Neural cell (in vitro differentiated cells): ENCODE measurements at regions not wholly inside any gene's neighbourhood (a gene's known extent, or its start where the extent isn't known, plus 50 kb on each side); places are given as distances from the start of the nearest gene placed in this dataset.

ENCODE experiments used
- H2AFZ ChIP-seq: fragments of 200-600, 300-800 bp; sonication (generic), shearing (Covaris generic); 2 replicates; pipeline ENCODE4 v1.6.0; 2014; ENCODE audit warnings: low read depth, mild to moderate bottlenecking, antibody characterized with exemption, low read length, moderate library complexity
- H3F3A ChIP-seq: fragments of 200-600 bp; shearing (Covaris generic); 2 replicates; pipeline ENCODE4 v1.6.1; 2016; ENCODE audit warnings: mild to moderate bottlenecking, moderate library complexity, mixed read lengths, antibody characterized with exemption, low read length; ENCODE audit not compliant: insufficient read depth, poor library complexity, severe bottlenecking
- H3K27ac ChIP-seq: fragments of 200-600, 300-800 bp; sonication (generic), shearing (Covaris generic); 2 replicates; pipeline ENCODE4 v1.5.1; 2014; ENCODE audit warnings: mild to moderate bottlenecking, low read length, moderate library complexity
- H3K27me3 ChIP-seq: fragments of 300-800, 200-600 bp; sonication (generic), shearing (Covaris generic); 2 replicates; pipeline ENCODE4 v1.6.0; 2014; ENCODE audit warnings: mild to moderate bottlenecking, low read depth, low read length, moderate library complexity; ENCODE audit not compliant: insufficient read depth
- H3K36me3 ChIP-seq: fragments of 300-800, 200-600 bp; sonication (generic), shearing (Covaris generic); 2 replicates; pipeline ENCODE4 v1.5.1; 2014; ENCODE audit warnings: mild to moderate bottlenecking, antibody characterized with exemption, low read length, moderate library complexity; ENCODE audit not compliant: insufficient read depth
- H3K4me2 ChIP-seq: fragments of 300-800, 200-600 bp; sonication (generic), shearing (Covaris generic); 2 replicates; pipeline ENCODE4 v1.6.0; 2014; ENCODE audit warnings: mild to moderate bottlenecking, low read length
- H3K4me3 ChIP-seq: fragments of 300-800, 200-600 bp; sonication (generic), shearing (Covaris generic); 2 replicates; pipeline ENCODE4 v1.5.1; 2014; ENCODE audit warnings: mild to moderate bottlenecking, low read length, moderate library complexity
- H3K79me2 ChIP-seq: fragments of 200-600 bp; shearing (Covaris generic); replicated peaks from 2 replicates; pipeline ENCODE4 v1.6.0; 2014; ENCODE audit warnings: mild to moderate bottlenecking, low read length, moderate library complexity; ENCODE audit not compliant: insufficient read depth
- H3K9ac ChIP-seq: fragments of 300-800, 200-600 bp; sonication (generic), shearing (Covaris generic); 2 replicates; pipeline ENCODE4 v1.6.1; 2016; ENCODE audit warnings: mild to moderate bottlenecking, low read length, mixed read lengths
- H3K9me2 ChIP-seq: fragments of 200-600 bp; shearing (Covaris generic); 2 replicates; pipeline ENCODE4 v1.6.1; 2016; ENCODE audit warnings: mild to moderate bottlenecking, low read length, mixed read lengths; ENCODE audit not compliant: insufficient read depth
- H3K9me3 ChIP-seq: fragments of 200-600, 300-800 bp; sonication (generic), shearing (Covaris generic); 2 replicates; pipeline ENCODE4 v1.6.1; 2016; ENCODE audit warnings: mild to moderate bottlenecking, mixed run types, low read length, moderate library complexity, mixed read lengths
- H4K20me1 ChIP-seq: fragments of 200-600 bp; shearing (Covaris generic); 2 replicates; pipeline ENCODE4 v1.6.1; 2016; ENCODE audit warnings: mild to moderate bottlenecking, mixed run types; ENCODE audit not compliant: insufficient read depth
- EP300 ChIP-seq: fragments of 450-650 bp; conservative IDR thresholded peaks from 2 replicates; pipeline ENCODE4 v1.6.1; 2014; ENCODE audit warnings: antibody characterized with exemption, mild to moderate bottlenecking, moderate library complexity; ENCODE audit not compliant: poor library complexity, severe bottlenecking
- EZH2 ChIP-seq: fragments of 200-600, 300-800 bp; shearing (Covaris generic), sonication (generic); IDR thresholded peaks from 2 replicates; pipeline ENCODE4 v1.6.1; 2014; ENCODE audit warnings: antibody characterized with exemption, low read length, borderline replicate concordance, mild to moderate bottlenecking; ENCODE audit not compliant: insufficient read depth, poor library complexity, severe bottlenecking
- MXI1 ChIP-seq: fragments of 450-650 bp; conservative IDR thresholded peaks from 2 replicates; pipeline ENCODE4 v1.6.1; 2014; ENCODE audit warnings: antibody characterized with exemption, mild to moderate bottlenecking; ENCODE audit not compliant: poor library complexity, severe bottlenecking
- POLR2AphosphoS5 ChIP-seq: IDR thresholded peaks from 2 replicates; pipeline ENCODE4 v1.6.1; 2012
- RAD21 ChIP-seq: fragments of 450-650 bp; conservative IDR thresholded peaks from 2 replicates; pipeline ENCODE4 v1.6.1; 2014; ENCODE audit warnings: antibody characterized with exemption, mild to moderate bottlenecking, moderate library complexity
- SMC3 ChIP-seq: fragments of 450-650 bp; conservative IDR thresholded peaks from 2 replicates; pipeline ENCODE4 v1.6.1; 2014; ENCODE audit warnings: antibody characterized with exemption, mild to moderate bottlenecking, moderate library complexity; ENCODE audit not compliant: poor library complexity
- TAF1 ChIP-seq: IDR thresholded peaks from 2 replicates; pipeline ENCODE4 v1.6.1; 2012; ENCODE audit warnings: low read depth
- TF ChIP-seq, protein P1 (sequence below): fragments of 450-650 bp; IDR thresholded peaks from 2 replicates; pipeline ENCODE4 v1.5.1; 2014; ENCODE audit warnings: antibody characterized with exemption, mild to moderate bottlenecking, moderate library complexity; ENCODE audit not compliant: poor library complexity, severe bottlenecking
- TF ChIP-seq, protein P2 (sequence below): IDR thresholded peaks from 2 replicates; pipeline ENCODE4 v1.6.1; 2012; ENCODE audit warnings: borderline replicate concordance

DNA sequence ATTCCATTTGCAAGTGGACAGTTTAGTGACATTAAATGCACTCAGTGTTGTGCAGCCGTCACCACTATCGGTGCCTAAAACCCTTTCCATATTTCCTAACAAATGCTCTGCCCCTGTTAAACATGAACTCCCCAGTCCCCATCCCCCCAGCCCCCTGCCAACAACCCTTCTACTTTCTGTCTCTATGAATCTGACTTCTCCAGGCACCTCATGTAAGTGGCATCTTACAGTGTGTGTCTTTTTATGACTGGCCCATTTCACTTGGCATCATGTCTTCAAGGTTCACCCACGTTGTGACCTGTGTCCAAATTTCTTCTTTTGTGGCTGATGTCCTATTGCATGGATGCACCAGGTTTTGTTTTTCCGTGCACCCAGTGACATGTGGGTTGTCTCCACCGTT lies 140.9 kb upstream of the GPC1 start:
- Histone ChIP-seq H4K20me1 (no peaks in the 10 kb centered on the region), H3F3A (no peaks in the 10 kb centered on the region), H3K27me3 (no peaks in the 10 kb centered on the region), H3K9me3 (no peaks in the 10 kb centered on the region), H3K4me2 (no peak overlapping the region), H3K36me3 (no peaks in the 10 kb centered on the region), H3K27ac (no peak overlapping the region), H3K9ac (no peak overlapping the region), H2AFZ (no peak overlapping the region), H3K9me2 (no peaks in the 10 kb centered on the region), H3K4me3 (no peak overlapping the region), H3K79me2 (no peaks in the 10 kb centered on the region)
- TF ChIP-seq MXI1 (no peak), RAD21 (no peak), SMC3 (no peak), EZH2 (no peak), POLR2AphosphoS5 (no peak), EP300 (no peak), TAF1 (no peak)
- TF ChIP-seq, protein P1, sequence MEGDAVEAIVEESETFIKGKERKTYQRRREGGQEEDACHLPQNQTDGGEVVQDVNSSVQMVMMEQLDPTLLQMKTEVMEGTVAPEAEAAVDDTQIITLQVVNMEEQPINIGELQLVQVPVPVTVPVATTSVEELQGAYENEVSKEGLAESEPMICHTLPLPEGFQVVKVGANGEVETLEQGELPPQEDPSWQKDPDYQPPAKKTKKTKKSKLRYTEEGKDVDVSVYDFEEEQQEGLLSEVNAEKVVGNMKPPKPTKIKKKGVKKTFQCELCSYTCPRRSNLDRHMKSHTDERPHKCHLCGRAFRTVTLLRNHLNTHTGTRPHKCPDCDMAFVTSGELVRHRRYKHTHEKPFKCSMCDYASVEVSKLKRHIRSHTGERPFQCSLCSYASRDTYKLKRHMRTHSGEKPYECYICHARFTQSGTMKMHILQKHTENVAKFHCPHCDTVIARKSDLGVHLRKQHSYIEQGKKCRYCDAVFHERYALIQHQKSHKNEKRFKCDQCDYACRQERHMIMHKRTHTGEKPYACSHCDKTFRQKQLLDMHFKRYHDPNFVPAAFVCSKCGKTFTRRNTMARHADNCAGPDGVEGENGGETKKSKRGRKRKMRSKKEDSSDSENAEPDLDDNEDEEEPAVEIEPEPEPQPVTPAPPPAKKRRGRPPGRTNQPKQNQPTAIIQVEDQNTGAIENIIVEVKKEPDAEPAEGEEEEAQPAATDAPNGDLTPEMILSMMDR: no peak
- TF ChIP-seq, protein P2, sequence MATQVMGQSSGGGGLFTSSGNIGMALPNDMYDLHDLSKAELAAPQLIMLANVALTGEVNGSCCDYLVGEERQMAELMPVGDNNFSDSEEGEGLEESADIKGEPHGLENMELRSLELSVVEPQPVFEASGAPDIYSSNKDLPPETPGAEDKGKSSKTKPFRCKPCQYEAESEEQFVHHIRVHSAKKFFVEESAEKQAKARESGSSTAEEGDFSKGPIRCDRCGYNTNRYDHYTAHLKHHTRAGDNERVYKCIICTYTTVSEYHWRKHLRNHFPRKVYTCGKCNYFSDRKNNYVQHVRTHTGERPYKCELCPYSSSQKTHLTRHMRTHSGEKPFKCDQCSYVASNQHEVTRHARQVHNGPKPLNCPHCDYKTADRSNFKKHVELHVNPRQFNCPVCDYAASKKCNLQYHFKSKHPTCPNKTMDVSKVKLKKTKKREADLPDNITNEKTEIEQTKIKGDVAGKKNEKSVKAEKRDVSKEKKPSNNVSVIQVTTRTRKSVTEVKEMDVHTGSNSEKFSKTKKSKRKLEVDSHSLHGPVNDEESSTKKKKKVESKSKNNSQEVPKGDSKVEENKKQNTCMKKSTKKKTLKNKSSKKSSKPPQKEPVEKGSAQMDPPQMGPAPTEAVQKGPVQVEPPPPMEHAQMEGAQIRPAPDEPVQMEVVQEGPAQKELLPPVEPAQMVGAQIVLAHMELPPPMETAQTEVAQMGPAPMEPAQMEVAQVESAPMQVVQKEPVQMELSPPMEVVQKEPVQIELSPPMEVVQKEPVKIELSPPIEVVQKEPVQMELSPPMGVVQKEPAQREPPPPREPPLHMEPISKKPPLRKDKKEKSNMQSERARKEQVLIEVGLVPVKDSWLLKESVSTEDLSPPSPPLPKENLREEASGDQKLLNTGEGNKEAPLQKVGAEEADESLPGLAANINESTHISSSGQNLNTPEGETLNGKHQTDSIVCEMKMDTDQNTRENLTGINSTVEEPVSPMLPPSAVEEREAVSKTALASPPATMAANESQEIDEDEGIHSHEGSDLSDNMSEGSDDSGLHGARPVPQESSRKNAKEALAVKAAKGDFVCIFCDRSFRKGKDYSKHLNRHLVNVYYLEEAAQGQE: no peak

DNA sequence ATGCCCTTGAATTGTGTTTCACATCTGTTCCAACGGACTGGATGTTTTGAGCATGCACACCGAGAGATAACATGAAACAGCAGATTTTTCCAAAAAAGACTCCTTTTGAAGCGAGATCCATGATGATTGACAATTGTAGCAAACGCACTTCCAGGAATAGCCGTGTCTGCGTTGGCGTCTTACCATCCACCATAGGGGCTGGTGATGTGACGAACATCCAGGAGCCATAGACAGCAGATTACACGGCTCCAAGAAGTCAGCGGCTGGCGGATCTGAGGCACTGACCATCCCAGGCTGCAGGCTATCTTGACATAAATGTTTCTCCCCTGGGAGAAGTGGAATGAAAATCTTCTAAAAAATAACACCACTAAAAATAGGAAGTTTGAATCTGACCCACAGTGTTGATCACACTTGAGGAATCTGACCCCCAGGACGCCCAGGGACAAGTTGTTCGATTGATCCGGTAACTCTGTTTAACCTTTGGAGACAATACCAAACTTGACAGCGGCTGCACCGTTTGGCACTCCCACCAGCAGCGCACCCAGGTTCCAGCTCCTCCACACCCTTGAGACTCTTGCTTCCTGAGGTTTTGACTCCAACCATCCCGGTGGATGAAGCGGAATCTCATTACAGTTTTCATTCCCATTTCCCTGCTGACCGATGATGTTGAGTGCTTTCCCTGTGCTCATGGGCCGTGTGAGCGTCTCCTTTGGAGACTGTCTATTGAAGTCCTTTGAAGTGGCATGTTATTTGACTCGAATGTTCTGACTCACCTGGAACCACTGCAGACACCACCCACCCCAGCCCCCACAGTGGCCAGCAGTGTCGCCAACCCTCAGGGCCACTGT lies 140.0 kb upstream of the GPC1 start:
- H3K9me3 ChIP-seq: no peaks in the 10 kb centered on the region
- H3K36me3 ChIP-seq: no peaks in the 10 kb centered on the region
- H2AFZ ChIP-seq: no peak overlapping the region
- TF ChIP-seq EP300 (no peak), RAD21 (no peak)
- TF ChIP-seq, protein P1: no peak
- TF ChIP-seq, protein P2: no peak
- no peaks in the 10 kb centered on the region for H3F3A ChIP-seq
- H3K27me3 ChIP-seq: no peaks in the 10 kb centered on the region
- H4K20me1 ChIP-seq: no peaks in the 10 kb centered on the region
- no peaks in the 10 kb centered on the region for H3K79me2 ChIP-seq
- no peak overlapping the region for H3K27ac ChIP-seq
- H3K4me2 ChIP-seq: no peak overlapping the region
- no peaks in the 10 kb centered on the region for H3K9me2 ChIP-seq
- H3K9ac ChIP-seq: no peak overlapping the region
- H3K4me3 ChIP-seq: no peak overlapping the region
